Ishikawa (cell line): ENCODE measurements at regions not wholly inside any gene's neighbourhood (a gene's known extent, or its start where the extent isn't known, plus 50 kb on each side); places are given as distances from the start of the nearest gene placed in this dataset.

Experiments used
- CEBPB ChIP-seq: IDR thresholded peaks from 2 replicates; pipeline ENCODE4 v1.6.1; 2012
- CREB1 ChIP-seq: IDR thresholded peaks from 2 replicates; pipeline ENCODE4 v1.6.1; 2012; ENCODE audit warnings: low read depth
- EGR1 ChIP-seq: IDR thresholded peaks from 2 replicates; pipeline ENCODE4 v1.6.1; 2012
- EP300 ChIP-seq: IDR thresholded peaks from 2 replicates; pipeline ENCODE4 v1.6.1; 2012; ENCODE audit warnings: borderline replicate concordance
- FOXM1 ChIP-seq: IDR thresholded peaks from 2 replicates; pipeline ENCODE4 v1.6.1; 2012; ENCODE audit warnings: low read depth, borderline replicate concordance
- NFIC ChIP-seq: IDR thresholded peaks from 2 replicates; pipeline ENCODE4 v1.6.1; 2012
- RAD21 ChIP-seq: IDR thresholded peaks from 2 replicates; pipeline ENCODE4 v1.6.1; 2012; ENCODE audit warnings: low read depth
- TAF1 ChIP-seq: IDR thresholded peaks from 2 replicates; pipeline ENCODE4 v1.6.1; 2012; ENCODE audit warnings: low read depth, mild to moderate bottlenecking
- TCF12 ChIP-seq: IDR thresholded peaks from 2 replicates; pipeline ENCODE4 v1.6.1; 2012; ENCODE audit warnings: low read depth
- TEAD4 ChIP-seq: IDR thresholded peaks from 2 replicates; pipeline ENCODE4 v1.6.1; 2012
- YY1 ChIP-seq: IDR thresholded peaks from 2 replicates; pipeline ENCODE4 v1.6.1; 2012; ENCODE audit warnings: low read depth
- ZBTB7A ChIP-seq: IDR thresholded peaks from 2 replicates; pipeline ENCODE4 v1.6.1; 2012; ENCODE audit warnings: low read depth
- TF ChIP-seq, protein P1 (sequence below): IDR thresholded peaks from 2 replicates; pipeline ENCODE4 v1.6.1; 2012
- TF ChIP-seq, protein P2 (sequence below): IDR thresholded peaks from 2 replicates; pipeline ENCODE4 v1.6.1; 2012; ENCODE audit warnings: low read depth, mild to moderate bottlenecking
- TF ChIP-seq, protein P3 (sequence below): IDR thresholded peaks from 2 replicates; pipeline ENCODE4 v1.6.1; 2012

DNA sequence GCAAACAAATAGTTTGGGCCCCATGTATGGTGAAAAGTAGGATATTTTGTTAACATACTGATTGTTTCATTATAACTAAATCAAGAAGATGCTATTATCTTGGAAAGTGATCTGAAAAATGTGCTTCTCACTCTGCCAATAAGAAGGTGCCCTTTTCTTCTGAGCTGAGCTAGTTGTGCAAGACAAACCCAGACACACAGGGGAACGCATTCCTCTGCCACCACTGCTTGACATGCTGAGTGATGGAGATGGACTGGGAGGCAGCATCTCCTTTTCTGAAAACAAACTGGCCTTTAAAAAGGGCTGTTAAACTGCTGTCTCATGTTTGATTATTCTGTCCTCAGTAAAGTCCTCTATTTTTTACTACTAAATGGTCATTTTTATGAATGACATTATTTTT is 1989.9 kb upstream of the CELF4 start:
- TF ChIP-seq TAF1 (no peak), NFIC (no peak), EGR1 (no peak), RAD21 (no peak), ZBTB7A (no peak), CEBPB (no peak), TCF12 (no peak), YY1 (no peak), FOXM1 (no peak), EP300 (no peak), TEAD4 (no peak), CREB1 (no peak)
- TF ChIP-seq, protein P1, sequence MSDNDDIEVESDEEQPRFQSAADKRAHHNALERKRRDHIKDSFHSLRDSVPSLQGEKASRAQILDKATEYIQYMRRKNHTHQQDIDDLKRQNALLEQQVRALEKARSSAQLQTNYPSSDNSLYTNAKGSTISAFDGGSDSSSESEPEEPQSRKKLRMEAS: no peak
- TF ChIP-seq, protein P2, sequence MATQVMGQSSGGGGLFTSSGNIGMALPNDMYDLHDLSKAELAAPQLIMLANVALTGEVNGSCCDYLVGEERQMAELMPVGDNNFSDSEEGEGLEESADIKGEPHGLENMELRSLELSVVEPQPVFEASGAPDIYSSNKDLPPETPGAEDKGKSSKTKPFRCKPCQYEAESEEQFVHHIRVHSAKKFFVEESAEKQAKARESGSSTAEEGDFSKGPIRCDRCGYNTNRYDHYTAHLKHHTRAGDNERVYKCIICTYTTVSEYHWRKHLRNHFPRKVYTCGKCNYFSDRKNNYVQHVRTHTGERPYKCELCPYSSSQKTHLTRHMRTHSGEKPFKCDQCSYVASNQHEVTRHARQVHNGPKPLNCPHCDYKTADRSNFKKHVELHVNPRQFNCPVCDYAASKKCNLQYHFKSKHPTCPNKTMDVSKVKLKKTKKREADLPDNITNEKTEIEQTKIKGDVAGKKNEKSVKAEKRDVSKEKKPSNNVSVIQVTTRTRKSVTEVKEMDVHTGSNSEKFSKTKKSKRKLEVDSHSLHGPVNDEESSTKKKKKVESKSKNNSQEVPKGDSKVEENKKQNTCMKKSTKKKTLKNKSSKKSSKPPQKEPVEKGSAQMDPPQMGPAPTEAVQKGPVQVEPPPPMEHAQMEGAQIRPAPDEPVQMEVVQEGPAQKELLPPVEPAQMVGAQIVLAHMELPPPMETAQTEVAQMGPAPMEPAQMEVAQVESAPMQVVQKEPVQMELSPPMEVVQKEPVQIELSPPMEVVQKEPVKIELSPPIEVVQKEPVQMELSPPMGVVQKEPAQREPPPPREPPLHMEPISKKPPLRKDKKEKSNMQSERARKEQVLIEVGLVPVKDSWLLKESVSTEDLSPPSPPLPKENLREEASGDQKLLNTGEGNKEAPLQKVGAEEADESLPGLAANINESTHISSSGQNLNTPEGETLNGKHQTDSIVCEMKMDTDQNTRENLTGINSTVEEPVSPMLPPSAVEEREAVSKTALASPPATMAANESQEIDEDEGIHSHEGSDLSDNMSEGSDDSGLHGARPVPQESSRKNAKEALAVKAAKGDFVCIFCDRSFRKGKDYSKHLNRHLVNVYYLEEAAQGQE: no peak
- TF ChIP-seq, protein P3, sequence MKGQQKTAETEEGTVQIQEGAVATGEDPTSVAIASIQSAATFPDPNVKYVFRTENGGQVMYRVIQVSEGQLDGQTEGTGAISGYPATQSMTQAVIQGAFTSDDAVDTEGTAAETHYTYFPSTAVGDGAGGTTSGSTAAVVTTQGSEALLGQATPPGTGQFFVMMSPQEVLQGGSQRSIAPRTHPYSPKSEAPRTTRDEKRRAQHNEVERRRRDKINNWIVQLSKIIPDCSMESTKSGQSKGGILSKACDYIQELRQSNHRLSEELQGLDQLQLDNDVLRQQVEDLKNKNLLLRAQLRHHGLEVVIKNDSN: no peak

DNA sequence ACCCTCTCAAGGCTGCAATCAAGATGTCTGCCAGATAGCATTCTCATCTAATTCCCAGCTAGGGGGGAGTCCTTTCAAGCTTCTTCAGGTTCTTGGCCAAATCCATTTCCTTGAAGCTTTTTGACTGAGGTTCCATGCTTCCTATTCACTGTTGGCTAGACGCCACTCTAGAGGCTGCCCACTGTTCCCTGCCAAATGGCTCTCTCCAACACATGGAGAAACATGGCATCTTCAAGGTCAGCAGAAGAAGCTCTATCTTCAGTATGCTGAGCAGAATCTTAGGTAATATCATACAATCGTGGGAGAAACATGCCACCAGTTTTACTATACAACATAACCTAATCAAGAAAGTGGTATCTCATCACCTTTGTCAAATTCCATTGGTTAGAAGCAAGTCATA is 1985.1 kb upstream of the CELF4 start:
- no peak for TF ChIP-seq CREB1
- no peak for TF ChIP-seq YY1
- TF ChIP-seq EP300: no peak
- TF ChIP-seq, protein P3: no peak
- no peak for TF ChIP-seq TEAD4
- no peak for TF ChIP-seq RAD21
- no peak for TF ChIP-seq FOXM1
- no peak for TF ChIP-seq TAF1
- TF ChIP-seq, protein P1: no peak
- no peak for TF ChIP-seq CEBPB

DNA sequence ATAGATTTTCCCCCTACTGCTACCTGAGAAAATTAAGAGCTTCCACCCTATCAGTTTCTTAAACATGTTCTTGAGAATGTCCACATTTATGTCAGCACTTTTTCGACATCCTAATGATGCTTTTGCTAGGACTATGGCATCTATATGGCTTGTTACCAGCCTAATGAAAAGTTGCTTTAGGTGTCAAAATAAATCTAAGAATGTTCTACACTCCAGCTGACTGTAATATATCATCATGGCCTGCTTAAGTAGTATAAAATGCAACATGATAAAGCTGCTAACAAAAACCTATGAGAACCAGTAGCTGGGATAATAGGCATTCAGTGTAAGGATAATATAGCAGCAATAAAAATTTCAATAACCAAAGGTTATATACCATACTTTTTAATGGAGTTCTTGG is 1983.5 kb upstream of the CELF4 start:
- TF ChIP-seq, protein P2: no peak
- no peak for TF ChIP-seq RAD21
- no peak for TF ChIP-seq FOXM1
- TF ChIP-seq EGR1: no peak
- no peak for TF ChIP-seq ZBTB7A
- TF ChIP-seq CEBPB: no peak
- TF ChIP-seq, protein P3: no peak
- no peak for TF ChIP-seq EP300
- TF ChIP-seq, protein P1: no peak
- no peak for TF ChIP-seq TAF1
- TF ChIP-seq TEAD4: no peak
- TF ChIP-seq YY1: no peak
- TF ChIP-seq NFIC: no peak
- TF ChIP-seq CREB1: no peak
- no peak for TF ChIP-seq TCF12

DNA sequence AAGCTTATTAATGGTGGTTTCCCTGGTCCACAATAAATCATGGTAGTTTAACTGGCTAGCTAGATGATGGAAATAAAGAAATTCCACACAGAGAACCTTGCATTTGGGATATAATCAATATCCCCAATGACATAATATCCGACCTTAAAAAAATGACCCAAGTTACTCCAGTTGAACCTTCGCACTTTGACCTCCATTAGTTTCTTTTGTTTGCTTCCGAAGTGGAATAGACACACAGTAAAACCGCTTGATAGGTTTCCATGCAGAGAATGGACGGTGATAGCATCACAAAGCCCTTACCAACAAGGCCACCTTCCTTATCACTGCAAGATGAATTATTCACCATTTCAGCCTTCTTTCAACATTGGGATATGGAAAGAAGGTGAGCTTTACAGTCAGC is 1966.1 kb upstream of the CELF4 start:
- TF ChIP-seq CEBPB: no peak
- TF ChIP-seq EGR1: no peak
- TF ChIP-seq NFIC: no peak
- TF ChIP-seq TEAD4: no peak

DNA sequence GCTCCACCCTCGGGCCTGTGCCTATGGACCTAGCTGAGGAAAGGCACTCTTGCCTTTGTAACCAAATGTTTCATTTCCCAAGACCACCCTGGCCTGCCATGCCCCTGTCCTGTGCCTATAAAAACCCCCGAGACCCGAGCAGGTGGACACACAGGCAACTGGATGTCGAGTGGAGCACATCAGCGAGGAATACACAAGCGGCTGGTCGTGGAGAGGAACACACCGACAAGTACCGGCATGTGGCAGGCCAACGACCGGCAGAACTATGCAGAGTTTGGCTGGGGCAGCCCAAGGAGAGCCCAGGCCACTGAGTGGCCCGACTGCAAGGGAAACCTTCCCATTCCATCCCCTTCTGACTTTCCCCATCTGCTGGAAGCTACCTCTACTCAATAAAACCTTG is 1963.8 kb upstream of the CELF4 start:
- TF ChIP-seq, protein P2: no peak
- TF ChIP-seq RAD21: no peak
- TF ChIP-seq, protein P1: no peak
- TF ChIP-seq EGR1: no peak
- TF ChIP-seq CEBPB: no peak
- TF ChIP-seq TEAD4: no peak
- TF ChIP-seq EP300: no peak
- TF ChIP-seq CREB1: no peak
